Activated naive CD4-positive, alpha-beta T cell treated with anti-CD3 and anti-CD28 coated beads, Interleukin-2, amount 10 ng/mL, durations not matched to agents 7 days and 5 days (primary cell): ENCODE measurements at regions not wholly inside any gene's neighbourhood (a gene's known extent, or its start where the extent isn't known, plus 50 kb on each side); places are given as distances from the start of the nearest gene placed in this dataset.

ENCODE experiments used
- CTCF ChIA-PET: fragments of 350-600 bp; sonication (Branson Sonifier 250); formaldehyde crosslinking; loops from one replicate; lab custom pipeline; 2021; ENCODE audit warnings: antibody characterized with exemption; lab: Charles Lee
- DNase-seq: peaks from one replicate; pipeline ENCODE4 v3.0.0-alpha.2; 2020
- H3K27ac Mint-ChIP-seq: one replicate; pipeline ENCODE4 v1.8.0; 2021; ENCODE audit warnings: mild to moderate bottlenecking, moderate library complexity, mixed read lengths
- H3K27me3 Mint-ChIP-seq: one replicate; pipeline ENCODE4 v1.8.0; 2021; ENCODE audit warnings: mild to moderate bottlenecking, mixed read lengths
- H3K36me3 Mint-ChIP-seq: one replicate; pipeline ENCODE4 v1.8.0; 2021; ENCODE audit warnings: mixed read lengths
- H3K4me1 Mint-ChIP-seq: one replicate; pipeline ENCODE4 v1.8.0; 2021; ENCODE audit warnings: mixed read lengths
- H3K4me3 Mint-ChIP-seq: one replicate; pipeline ENCODE4 v1.8.0; 2021; ENCODE audit warnings: mild to moderate bottlenecking, moderate library complexity, mixed read lengths
- H3K9me3 Mint-ChIP-seq: one replicate; pipeline ENCODE4 v1.8.0; 2021; ENCODE audit warnings: mixed read lengths

DNA sequence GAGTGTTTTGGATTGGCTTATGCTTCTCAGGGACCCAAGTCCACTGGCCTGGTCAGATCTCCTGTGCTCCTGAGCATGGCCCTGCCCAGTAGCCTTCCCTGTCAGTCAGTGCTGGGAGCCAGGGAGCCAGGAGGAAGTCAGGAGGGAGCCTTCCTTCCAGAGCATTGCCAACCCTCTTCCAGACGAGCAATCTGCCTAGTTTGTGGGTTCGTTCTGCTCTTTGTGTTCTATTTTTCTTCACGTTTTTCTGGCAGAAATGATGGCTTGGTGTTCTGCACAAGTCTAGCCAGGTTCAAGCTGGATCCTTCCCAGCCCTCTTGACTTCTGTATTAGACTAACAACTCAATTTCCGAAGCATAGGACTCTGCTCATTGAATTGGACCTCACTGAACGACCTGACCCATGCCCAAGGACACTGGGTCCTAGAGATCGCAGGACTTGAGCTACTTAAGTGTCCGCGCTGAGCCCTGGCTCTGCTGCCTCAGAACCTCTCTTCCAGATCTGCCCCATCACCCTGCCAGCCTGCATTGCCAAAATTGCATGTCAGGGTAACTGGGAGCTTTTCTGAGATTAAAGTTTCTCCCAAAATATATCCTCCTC is 76.2 kb upstream of the MPP7 start:
- no peaks in the 10 kb centered on the region for H3K36me3 Mint-ChIP-seq
- CTCF ChIA-PET, result interaction anchor here (0.7 to 6.8 kb wide), 10 partner anchors 8 to 1018 kb away, joined by 3 to 136 read pairs (median 26); partner anchors contain the start of gene MPP7
- H3K27me3 Mint-ChIP-seq, result peaks cover 3% of the 10 kb centered on the region

DNA sequence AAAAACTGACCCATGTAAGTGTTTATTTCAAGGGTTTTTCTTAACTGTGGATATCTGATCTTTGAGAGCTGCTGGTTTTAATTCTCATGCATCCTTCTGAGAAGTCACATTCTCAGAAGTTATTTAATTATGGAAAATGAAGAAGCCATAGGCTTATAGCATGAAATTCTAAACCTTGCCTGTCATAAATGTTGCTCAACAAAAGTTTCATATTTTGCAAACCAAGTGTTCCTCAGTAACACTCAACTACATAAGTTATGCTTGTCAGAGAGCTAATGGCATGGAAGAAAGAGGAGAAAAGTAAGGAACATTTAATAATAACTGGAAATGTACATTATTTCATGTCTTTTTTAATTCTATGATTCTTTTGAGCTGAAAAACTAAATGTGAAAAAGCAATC is 78.6 kb upstream of the MPP7 start:
- DNase-seq, result no peak
- H3K4me1 Mint-ChIP-seq, result peaks cover 41% of the 10 kb centered on the region
- no peak overlapping the region for H3K4me3 Mint-ChIP-seq
- peaks cover 9% of the 10 kb centered on the region for H3K27me3 Mint-ChIP-seq
- H3K27ac Mint-ChIP-seq, result no peak overlapping the region
- no peaks in the 10 kb centered on the region for H3K9me3 Mint-ChIP-seq
- CTCF ChIA-PET, result interaction anchor here (0.6 to 6.8 kb wide), 23 partner anchors 10 to 639 kb away, joined by 3 to 136 read pairs (median 4); partner anchors contain the start of gene MPP7
- no peaks in the 10 kb centered on the region for H3K36me3 Mint-ChIP-seq

More for the DNA sequence above, 76.2 kb upstream of the MPP7 start:
- Mint-ChIP-seq H3K4me1 (peaks cover 33% of the 10 kb centered on the region), H3K4me3 (no peak overlapping the region), H3K9me3 (no peaks in the 10 kb centered on the region), H3K27ac (no peak overlapping the region)
- no peak for DNase-seq

DNA sequence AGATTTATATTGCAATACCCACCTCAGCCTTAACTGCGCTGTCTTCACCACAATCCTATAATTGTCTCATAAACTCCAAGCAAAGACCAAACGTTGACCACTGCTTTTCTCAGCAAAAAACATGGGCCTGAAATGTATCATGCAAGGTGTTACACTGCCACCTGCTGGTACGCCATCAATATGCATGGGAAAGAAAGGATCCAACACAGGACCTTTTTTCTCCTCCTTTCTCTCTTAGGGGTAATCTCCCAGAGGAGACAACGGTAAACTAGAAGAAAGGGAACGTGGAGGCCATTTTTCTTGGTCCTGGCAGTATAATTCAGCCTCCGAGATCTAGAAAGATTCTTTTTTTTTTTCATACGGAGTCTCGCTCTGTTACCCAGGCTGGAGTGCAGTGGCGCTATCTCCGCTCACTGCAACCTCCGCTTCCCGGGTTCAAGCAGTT is 79.1 kb upstream of the MPP7 start:
- H3K4me3 Mint-ChIP-seq, result no peak overlapping the region
- CTCF ChIA-PET, result interaction anchor here (0.6 to 6.8 kb wide), 23 partner anchors 9 to 639 kb away, joined by 3 to 136 read pairs (median 4); partner anchors contain the start of gene MPP7
- H3K27ac Mint-ChIP-seq, result no peak overlapping the region

DNA sequence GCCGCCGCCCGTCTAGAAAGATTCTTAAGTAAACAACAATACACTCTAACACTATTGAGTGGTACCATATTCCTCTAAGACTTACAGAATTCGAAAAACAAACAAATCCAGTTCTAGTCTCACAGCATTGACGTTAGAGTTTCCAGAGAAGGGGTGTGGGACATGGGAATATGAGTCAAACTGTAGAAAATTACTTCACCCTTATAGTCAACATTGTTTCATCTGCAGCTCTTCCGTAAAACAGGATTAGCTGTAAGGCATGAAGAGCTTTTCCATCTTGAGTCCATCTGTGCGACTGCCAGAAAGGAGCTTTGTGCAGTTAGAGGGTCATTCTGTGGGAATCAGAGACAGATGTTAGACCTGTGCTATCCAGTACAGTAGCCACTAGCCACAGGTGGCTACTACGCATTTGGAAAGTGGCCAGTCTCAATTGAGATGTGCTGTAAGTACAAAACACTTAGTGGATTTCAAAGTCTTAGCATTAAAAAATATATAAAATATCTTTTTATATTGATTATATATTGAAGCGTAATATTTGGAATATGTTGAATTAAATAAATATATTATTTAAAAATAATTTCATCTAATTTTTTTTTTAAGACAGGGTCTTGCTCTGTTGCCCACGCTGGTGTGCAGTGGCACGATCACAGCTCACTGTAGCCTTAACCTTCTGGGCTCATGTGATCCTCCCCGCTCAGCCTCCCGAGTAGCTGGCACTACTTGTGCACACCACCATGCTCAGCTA is 79.8 kb upstream of the MPP7 start:
- Mint-ChIP-seq H3K36me3 (no peaks in the 10 kb centered on the region), H3K27me3 (peaks cover 14% of the 10 kb centered on the region), H3K4me3 (no peak overlapping the region), H3K9me3 (no peaks in the 10 kb centered on the region), H3K4me1 (peaks cover 44% of the 10 kb centered on the region), H3K27ac (no peak overlapping the region)
- no peak for DNase-seq
- CTCF ChIA-PET, result interaction anchor here (0.6 to 6.8 kb wide), 15 partner anchors 9 to 599 kb away, joined by 3 to 136 read pairs (median 14); partner anchors contain the start of gene MPP7

More for the DNA sequence above, 79.1 kb upstream of the MPP7 start:
- peaks cover 42% of the 10 kb centered on the region for H3K4me1 Mint-ChIP-seq
- DNase-seq, result peak; percentile 89
- no peaks in the 10 kb centered on the region for H3K36me3 Mint-ChIP-seq
- H3K9me3 Mint-ChIP-seq, result no peaks in the 10 kb centered on the region
- peaks cover 9% of the 10 kb centered on the region for H3K27me3 Mint-ChIP-seq

DNA sequence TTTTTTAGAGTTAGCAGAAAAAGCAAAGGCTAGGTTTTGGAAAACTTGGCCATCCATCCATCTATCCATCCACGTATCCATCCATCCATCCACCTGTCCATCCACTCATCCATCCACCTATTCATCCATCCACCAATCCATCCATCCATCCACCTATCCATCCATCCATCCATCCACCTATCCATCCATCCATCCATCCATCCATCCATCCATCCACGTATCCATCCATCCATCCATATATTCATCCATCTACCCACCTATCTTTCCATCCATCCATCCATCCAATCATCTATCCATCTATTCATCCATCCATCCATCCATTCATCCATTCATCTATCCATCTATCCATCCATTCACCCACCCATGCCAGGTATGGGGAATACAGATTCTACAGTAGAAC is 81.7 kb upstream of the MPP7 start:
- Mint-ChIP-seq H3K27me3 (peaks cover 14% of the 10 kb centered on the region), H3K36me3 (no peaks in the 10 kb centered on the region), H3K4me1 (peaks cover 39% of the 10 kb centered on the region), H3K4me3 (no peak overlapping the region), H3K9me3 (no peaks in the 10 kb centered on the region), H3K27ac (no peak overlapping the region)
- DNase-seq, result no peak
- CTCF ChIA-PET, result interaction anchor here (1.4 to 6.8 kb wide), 3 partner anchors 9 to 143 kb away, joined by 5 to 112 read pairs (median 7); no protein-coding TSS in a partner anchor

DNA sequence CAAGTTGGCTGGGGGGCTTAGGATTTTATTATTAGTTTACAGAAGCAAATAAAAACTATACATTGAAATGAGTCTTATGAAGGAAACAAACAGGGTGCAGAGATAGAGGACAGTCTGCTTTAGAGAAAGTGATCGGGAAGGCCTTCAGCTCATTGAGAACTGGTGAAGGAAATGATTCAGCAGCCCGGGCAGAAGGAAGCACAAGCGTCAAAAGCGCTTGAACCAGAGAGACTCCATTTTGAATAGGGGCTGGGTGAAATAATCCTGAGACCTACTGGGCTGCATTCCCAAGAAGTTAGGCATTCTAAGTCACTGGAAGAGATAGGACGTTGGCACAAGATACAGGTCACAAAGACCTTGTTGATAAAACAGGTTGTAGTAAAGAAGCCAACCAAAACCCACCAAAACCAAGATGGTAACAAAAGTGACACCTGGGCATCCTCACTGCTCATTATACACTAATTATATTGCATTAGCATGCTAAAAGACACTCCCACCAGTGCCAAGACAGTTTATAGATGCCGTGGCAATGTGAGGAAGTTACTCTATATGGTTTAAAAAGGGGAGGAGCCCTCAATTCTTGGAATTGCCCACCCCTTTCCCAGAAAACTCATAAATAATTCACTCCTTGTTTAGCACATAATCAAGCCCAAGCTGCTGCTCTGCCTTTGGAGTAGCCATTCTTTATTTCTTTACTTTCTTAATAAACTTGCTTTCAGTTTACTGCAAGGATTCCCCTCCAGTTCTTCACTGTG is 83.1 kb upstream of the MPP7 start:
- peak overlapping the region; percentile 1 for H3K27ac Mint-ChIP-seq
- CTCF ChIA-PET, result interaction anchor here (0.9 to 6.8 kb wide), 7 partner anchors 8 to 144 kb away, joined by 3 to 112 read pairs (median 5); partner anchors contain the start of gene MPP7

DNA sequence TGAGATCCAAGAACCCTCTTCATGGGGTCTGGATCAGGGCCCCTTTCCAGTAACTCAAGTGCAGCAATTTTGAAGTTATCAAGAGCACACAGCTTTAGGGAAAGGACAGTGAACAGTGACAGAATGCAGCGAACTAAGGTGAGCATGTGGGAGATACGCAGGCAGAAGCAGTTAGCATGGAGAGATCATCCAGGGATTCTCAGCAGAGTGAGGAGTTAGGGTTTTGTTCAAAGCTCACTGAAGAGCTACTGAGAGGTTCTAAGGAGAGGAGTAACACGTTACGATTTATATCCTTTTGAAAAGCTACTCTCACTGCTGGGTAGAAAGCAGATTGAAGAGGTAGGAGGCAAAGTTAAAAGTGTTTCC is 83.6 kb upstream of the MPP7 start:
- no peak for DNase-seq
- H3K36me3 Mint-ChIP-seq, result no peaks in the 10 kb centered on the region
- CTCF ChIA-PET, result interaction anchor here (0.9 to 1.6 kb wide), 3 partner anchors 83 to 135 kb away, joined by 3 to 5 read pairs (median 4); partner anchors contain the start of gene MPP7
- peaks cover 20% of the 10 kb centered on the region for H3K27me3 Mint-ChIP-seq
- no peak overlapping the region for H3K4me3 Mint-ChIP-seq
- peak overlapping the region; percentile 1 for H3K27ac Mint-ChIP-seq
- peaks cover 24% of the 10 kb centered on the region for H3K4me1 Mint-ChIP-seq
- H3K9me3 Mint-ChIP-seq, result no peaks in the 10 kb centered on the region

More for the DNA sequence above, 83.1 kb upstream of the MPP7 start:
- DNase-seq, result no peak
- Mint-ChIP-seq H3K4me1 (peaks cover 28% of the 10 kb centered on the region), H3K4me3 (no peak overlapping the region), H3K27me3 (peaks cover 17% of the 10 kb centered on the region), H3K9me3 (no peaks in the 10 kb centered on the region), H3K36me3 (no peaks in the 10 kb centered on the region)

DNA sequence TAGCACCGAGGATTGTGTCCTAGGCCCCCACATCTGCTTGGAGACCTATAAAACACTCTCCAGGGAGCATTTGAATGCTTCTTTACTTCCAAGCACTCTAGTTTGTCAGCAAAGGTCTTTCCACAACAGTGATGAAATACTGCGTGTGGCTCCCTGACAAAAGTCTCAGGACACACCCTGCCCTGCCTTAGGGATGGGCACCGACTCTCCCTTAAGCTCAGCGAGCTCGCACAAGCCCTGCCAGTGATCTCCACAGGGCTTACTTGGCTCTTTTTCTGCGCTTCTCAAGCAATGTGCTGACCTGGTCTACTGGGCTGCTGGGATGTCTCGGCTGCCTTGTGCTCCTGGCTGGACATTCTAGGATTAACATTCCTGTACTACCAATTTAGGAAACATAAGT is 84.3 kb upstream of the MPP7 start:
- H3K27ac Mint-ChIP-seq, result no peak overlapping the region
- no peaks in the 10 kb centered on the region for H3K36me3 Mint-ChIP-seq
- CTCF ChIA-PET, result interaction anchor here (1.0 to 1.6 kb wide), 3 partner anchors 84 to 149 kb away, joined by 3 to 5 read pairs (median 4); partner anchors contain the start of gene MPP7
- DNase-seq, result no peak
- H3K27me3 Mint-ChIP-seq, result peaks cover 20% of the 10 kb centered on the region
- peaks cover 19% of the 10 kb centered on the region for H3K4me1 Mint-ChIP-seq
- no peaks in the 10 kb centered on the region for H3K9me3 Mint-ChIP-seq
- no peak overlapping the region for H3K4me3 Mint-ChIP-seq

DNA sequence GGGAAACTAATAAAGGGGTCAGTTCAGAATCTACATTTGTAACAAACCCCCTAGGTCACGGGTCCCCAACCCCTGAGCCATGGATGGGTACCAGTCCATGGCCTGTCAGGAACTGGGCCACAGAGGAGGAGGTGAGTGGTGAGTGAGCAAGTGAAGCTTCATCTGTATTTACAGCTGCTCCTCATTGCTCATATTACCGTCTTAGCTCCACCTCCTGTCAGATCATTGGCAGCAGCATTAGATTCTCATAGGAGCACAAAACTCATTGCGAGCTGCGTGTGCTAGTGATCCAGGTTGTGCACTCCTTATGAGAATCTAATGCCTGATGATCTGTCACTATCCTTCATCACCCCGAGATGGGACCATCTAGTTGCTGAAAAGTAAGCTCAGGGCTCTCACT is 88.4 kb upstream of the MPP7 start:
- CTCF ChIA-PET, result interaction anchor here (0.8 to 3.9 kb wide), 5 partner anchors 9 to 649 kb away, joined by 3 to 40 read pairs (median 4); no protein-coding TSS in a partner anchor
- H3K27me3 Mint-ChIP-seq, result peaks cover 11% of the 10 kb centered on the region

DNA sequence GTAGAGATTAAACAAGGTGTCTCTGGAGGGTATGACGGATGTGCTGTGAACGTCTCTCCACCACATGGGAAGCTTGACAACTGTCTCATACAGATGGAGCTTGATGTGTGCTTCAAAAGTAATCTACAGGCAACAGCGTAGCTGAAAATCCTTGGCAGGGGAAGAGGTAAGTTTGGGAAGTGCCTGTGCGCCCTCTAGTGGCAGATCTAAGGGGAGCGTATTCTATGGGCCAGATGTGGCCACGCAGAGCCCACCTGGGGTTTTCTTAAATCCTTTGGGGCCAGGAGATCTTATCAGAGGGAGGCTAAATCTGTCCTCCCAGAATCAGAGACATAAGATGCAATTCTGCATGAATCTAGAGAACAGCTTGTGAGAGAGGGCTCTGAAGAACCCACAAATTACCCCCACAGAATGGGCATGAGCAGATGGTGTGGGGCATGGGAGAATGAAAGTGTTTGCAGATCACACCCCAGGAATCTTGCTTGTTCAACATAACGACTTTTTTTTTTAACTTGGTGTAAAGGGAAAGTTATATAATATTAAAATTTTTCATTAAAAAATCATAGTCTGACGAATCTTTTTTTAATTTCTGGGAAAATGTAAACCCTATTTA is 91.2 kb upstream of the MPP7 start:
- no peak overlapping the region for H3K4me3 Mint-ChIP-seq

More for the DNA sequence above, 88.4 kb upstream of the MPP7 start:
- H3K27ac Mint-ChIP-seq, result no peak overlapping the region
- DNase-seq, result no peak
- H3K4me3 Mint-ChIP-seq, result no peak overlapping the region
- no peaks in the 10 kb centered on the region for H3K36me3 Mint-ChIP-seq
- peaks cover 15% of the 10 kb centered on the region for H3K4me1 Mint-ChIP-seq
- no peaks in the 10 kb centered on the region for H3K9me3 Mint-ChIP-seq

DNA sequence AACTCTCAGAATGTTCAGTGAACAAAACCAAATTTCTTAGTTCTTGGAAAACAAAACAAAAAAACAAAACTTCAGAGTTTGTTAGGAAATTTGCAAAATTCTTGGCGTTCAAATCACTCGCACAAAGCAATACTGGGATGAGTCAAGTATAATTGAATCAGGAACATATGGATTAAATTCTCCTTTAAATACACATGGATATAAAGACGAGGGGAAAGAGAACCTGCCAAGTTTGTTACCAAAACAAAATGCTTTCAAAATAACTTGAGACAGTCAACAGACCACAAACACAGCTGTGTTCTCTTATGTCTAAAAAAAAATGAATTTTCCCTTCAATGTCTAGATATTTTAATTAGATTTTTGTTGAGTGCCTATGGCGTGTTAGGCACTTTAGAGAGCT is 93.5 kb upstream of the MPP7 start:
- peaks cover 4% of the 10 kb centered on the region for H3K4me1 Mint-ChIP-seq
- no peaks in the 10 kb centered on the region for H3K36me3 Mint-ChIP-seq
- CTCF ChIA-PET, result interaction anchor here (0.9 to 1.1 kb wide), 3 partner anchors 79 to 146 kb away, joined by 3 read pairs; no protein-coding TSS in a partner anchor
- no peak overlapping the region for H3K4me3 Mint-ChIP-seq
- H3K9me3 Mint-ChIP-seq, result no peaks in the 10 kb centered on the region
- peaks cover 4% of the 10 kb centered on the region for H3K27me3 Mint-ChIP-seq
- H3K27ac Mint-ChIP-seq, result no peak overlapping the region
- no peak for DNase-seq

More for the DNA sequence above, 91.2 kb upstream of the MPP7 start:
- Mint-ChIP-seq H3K9me3 (no peaks in the 10 kb centered on the region), H3K27me3 (peaks cover 10% of the 10 kb centered on the region), H3K27ac (no peak overlapping the region), H3K36me3 (no peaks in the 10 kb centered on the region), H3K4me1 (peaks cover 4% of the 10 kb centered on the region)
- DNase-seq, result peak; percentile 78
- CTCF ChIA-PET, result interaction anchor here (0.6 to 3.9 kb wide), 24 partner anchors 9 to 734 kb away, joined by 3 to 40 read pairs (median 5); partner anchors contain the start of gene MPP7

DNA sequence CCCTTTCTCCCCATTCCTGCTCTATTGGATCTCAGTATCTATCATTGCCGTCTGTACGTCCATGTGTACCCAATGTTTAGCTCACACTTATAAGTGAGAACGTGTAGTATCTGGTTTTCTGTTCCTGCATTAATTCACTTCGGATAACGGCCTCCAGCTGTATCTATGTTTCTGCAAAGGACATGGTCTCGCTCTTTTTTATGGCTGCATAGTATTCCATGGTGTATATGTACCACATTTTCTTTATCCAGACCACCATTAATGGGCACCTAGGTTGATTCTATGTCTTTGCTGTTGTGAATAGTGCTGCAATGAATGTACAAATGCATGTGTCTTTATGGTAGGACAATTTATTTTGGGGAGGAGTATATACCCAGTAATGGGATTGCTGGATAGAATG is 94.4 kb upstream of the MPP7 start:
- Mint-ChIP-seq H3K36me3 (no peaks in the 10 kb centered on the region), H3K9me3 (no peaks in the 10 kb centered on the region), H3K27me3 (peaks cover 4% of the 10 kb centered on the region), H3K27ac (no peak overlapping the region), H3K4me1 (peaks cover 4% of the 10 kb centered on the region), H3K4me3 (no peak overlapping the region)
- no peak for DNase-seq
- CTCF ChIA-PET, result no interaction called here

DNA sequence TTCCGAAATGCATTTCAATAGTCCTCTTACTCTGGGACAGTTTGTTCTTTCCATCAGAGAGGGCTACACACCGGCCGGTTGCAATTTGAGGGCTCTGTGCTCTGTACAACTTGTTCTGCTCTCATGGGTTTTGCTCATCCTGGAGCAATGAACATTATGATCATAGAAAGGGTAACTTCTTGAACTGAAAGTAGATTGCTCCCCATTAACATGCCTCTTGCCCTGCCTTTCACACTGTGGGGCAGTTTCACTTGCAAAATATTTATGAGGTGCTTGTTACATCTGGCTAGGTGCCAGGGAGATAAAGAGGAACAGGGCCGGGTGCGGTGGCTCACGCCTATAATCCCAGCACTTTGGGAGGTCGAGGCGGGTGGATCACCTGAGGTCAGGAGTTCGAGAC is 97.3 kb upstream of the MPP7 start:
- Mint-ChIP-seq H3K27me3 (peaks cover 4% of the 10 kb centered on the region), H3K36me3 (no peaks in the 10 kb centered on the region)
- CTCF ChIA-PET, result no interaction called here

More for the DNA sequence above, 97.3 kb upstream of the MPP7 start:
- DNase-seq, result no peak
- H3K9me3 Mint-ChIP-seq, result no peaks in the 10 kb centered on the region
- no peak overlapping the region for H3K27ac Mint-ChIP-seq
- no peak overlapping the region for H3K4me3 Mint-ChIP-seq
- H3K4me1 Mint-ChIP-seq, result no peaks in the 10 kb centered on the region
